ENCODE measurements at regions not wholly inside any gene's neighbourhood (a gene's known extent, or its start where the extent isn't known, plus 50 kb on each side); places are given as distances from the start of the nearest gene placed in this dataset.

- Histone ChIP-seq H3K27ac (ENCODE audit: low read depth, low read length) (no peak overlapping the region), H3K9me2 (replicated peaks; ENCODE audit: insufficient read depth, low read length) (no peaks in the 10 kb centered on the region), H2AFZ (ENCODE audit: low read depth, low read length, severe bottlenecking) (no peak overlapping the region), H3F3A (ENCODE audit: insufficient read depth) (no peaks in the 10 kb centered on the region), H3K36me3 (ENCODE audit: low read length) (no peaks in the 10 kb centered on the region), H3K4me3 (ENCODE audit: insufficient read depth, low read length, poor library complexity, severe bottlenecking) (no peak overlapping the region), H3K79me2 (ENCODE audit: insufficient read depth, low read length) (no peaks in the 10 kb centered on the region), H3K9ac (ENCODE audit: low read length) (no peak overlapping the region), H3K27me3 (ENCODE audit: low read length) (no peaks in the 10 kb centered on the region), H3K9me3 (ENCODE audit: insufficient read depth, low read length) (no peaks in the 10 kb centered on the region), H4K20me1 (ENCODE audit: low read depth, low read length) (no peaks in the 10 kb centered on the region), H3K4me2 (ENCODE audit: low read depth, low read length, poor library complexity, severe bottlenecking) (no peak overlapping the region)
- TF ChIP-seq EZH2phosphoT487 (conservative IDR thresholded peaks at IDR 0.05; ENCODE audit: low read length) (no peak), CTCF (IDR thresholded peaks at IDR 0.05; ENCODE audit: insufficient read depth, low read length, poor library complexity, severe bottlenecking) (no peak)
Observed at GRCh38 chr2:59449274-59449673, 1104.2 kb downstream of the BCL11A start.

- H3K27me3 ChIP-seq (ENCODE audit: low read length): no peaks in the 10 kb centered on the region
Observed at GRCh38 chr2:59440491-59440890, 1113.0 kb downstream of the BCL11A start.

GRCh38 chr2:59435635-59436034 is 1117.8 kb downstream of the BCL11A start:
- Histone ChIP-seq H4K20me1 (ENCODE audit: low read depth, low read length) (no peaks in the 10 kb centered on the region), H3K4me3 (ENCODE audit: insufficient read depth, low read length, poor library complexity, severe bottlenecking) (no peak overlapping the region), H3K27me3 (ENCODE audit: low read length) (no peaks in the 10 kb centered on the region), H3K9ac (ENCODE audit: low read length) (no peak overlapping the region), H3K79me2 (ENCODE audit: insufficient read depth, low read length) (no peaks in the 10 kb centered on the region), H3K9me3 (ENCODE audit: insufficient read depth, low read length) (no peaks in the 10 kb centered on the region), H2AFZ (ENCODE audit: low read depth, low read length, severe bottlenecking) (no peak overlapping the region), H3K4me2 (ENCODE audit: low read depth, low read length, poor library complexity, severe bottlenecking) (no peak overlapping the region), H3K9me2 (replicated peaks; ENCODE audit: insufficient read depth, low read length) (no peaks in the 10 kb centered on the region), H3F3A (ENCODE audit: insufficient read depth) (no peaks in the 10 kb centered on the region), H3K36me3 (ENCODE audit: low read length) (no peaks in the 10 kb centered on the region), H3K27ac (ENCODE audit: low read depth, low read length) (no peak overlapping the region)
- TF ChIP-seq EZH2phosphoT487 (conservative IDR thresholded peaks at IDR 0.05; ENCODE audit: low read length) (no peak), CTCF (IDR thresholded peaks at IDR 0.05; ENCODE audit: insufficient read depth, low read length, poor library complexity, severe bottlenecking) (no peak)

More at GRCh38 chr2:59440491-59440890, 1113.0 kb downstream of the BCL11A start:
- H3K27ac ChIP-seq (ENCODE audit: low read depth, low read length): no peak overlapping the region
- TF ChIP-seq CTCF (IDR thresholded peaks at IDR 0.05; ENCODE audit: insufficient read depth, low read length, poor library complexity, severe bottlenecking): no peak
- TF ChIP-seq EZH2phosphoT487 (conservative IDR thresholded peaks at IDR 0.05; ENCODE audit: low read length): no peak
- no peaks in the 10 kb centered on the region for H3K36me3 ChIP-seq (ENCODE audit: low read length)
- no peaks in the 10 kb centered on the region for H3K9me2 ChIP-seq (replicated peaks; ENCODE audit: insufficient read depth, low read length)
- H3F3A ChIP-seq (ENCODE audit: insufficient read depth): no peaks in the 10 kb centered on the region
- H2AFZ ChIP-seq (ENCODE audit: low read depth, low read length, severe bottlenecking): no peak overlapping the region
- H3K9me3 ChIP-seq (ENCODE audit: insufficient read depth, low read length): no peaks in the 10 kb centered on the region
- no peak overlapping the region for H3K4me3 ChIP-seq (ENCODE audit: insufficient read depth, low read length, poor library complexity, severe bottlenecking)
- H3K79me2 ChIP-seq (ENCODE audit: insufficient read depth, low read length): no peaks in the 10 kb centered on the region
- H4K20me1 ChIP-seq (ENCODE audit: low read depth, low read length): no peaks in the 10 kb centered on the region
- no peak overlapping the region for H3K4me2 ChIP-seq (ENCODE audit: low read depth, low read length, poor library complexity, severe bottlenecking)
- H3K9ac ChIP-seq (ENCODE audit: low read length): no peak overlapping the region
